ENCODE measurements at regions not wholly inside any gene's neighbourhood (a gene's known extent, or its start where the extent isn't known, plus 50 kb on each side); places are given as distances from the start of the nearest gene placed in this dataset.

DNA sequence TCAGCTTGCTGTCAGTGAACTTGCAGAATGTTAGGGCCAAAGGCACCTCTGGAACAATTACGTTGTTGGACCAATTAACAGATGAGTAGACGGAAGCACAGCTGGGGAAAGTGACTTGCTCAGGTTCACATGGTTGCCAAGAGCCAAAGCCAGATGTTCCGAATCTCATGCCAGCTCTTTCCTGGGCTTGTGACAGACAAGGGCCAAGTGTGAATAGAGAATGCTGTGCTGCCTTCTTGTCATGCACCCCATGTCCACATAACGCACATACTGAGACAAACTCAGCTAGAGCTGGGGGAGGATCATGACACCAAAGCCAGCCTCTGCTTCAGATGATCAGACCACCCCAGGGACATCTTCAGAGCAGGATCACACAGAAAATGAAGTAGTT lies 616.3 kb downstream of the INSC start:
- no peak for DNase-seq (ENCODE audit: low read depth)

DNA sequence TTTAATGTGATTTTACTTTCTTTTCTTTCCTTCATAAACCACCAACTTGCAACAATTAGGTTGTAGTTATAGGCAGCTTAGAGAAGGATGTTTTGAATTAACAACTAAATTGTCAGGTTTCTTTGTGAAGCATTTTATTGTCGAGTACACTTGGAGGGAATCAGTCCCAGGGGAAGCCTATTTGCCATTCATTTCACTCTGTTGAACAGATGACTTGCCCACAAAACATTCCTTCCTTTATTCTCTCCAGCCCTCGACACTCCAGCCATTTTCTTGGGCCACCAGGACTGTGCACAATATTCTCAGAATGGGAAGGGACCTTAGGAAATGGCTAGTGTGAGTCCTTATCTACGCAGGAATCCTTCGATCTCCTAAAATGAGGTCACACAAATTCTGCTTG lies 620.6 kb downstream of the SOX6 start:
- DNase-seq (ENCODE audit: low read depth) = no peak

DNA sequence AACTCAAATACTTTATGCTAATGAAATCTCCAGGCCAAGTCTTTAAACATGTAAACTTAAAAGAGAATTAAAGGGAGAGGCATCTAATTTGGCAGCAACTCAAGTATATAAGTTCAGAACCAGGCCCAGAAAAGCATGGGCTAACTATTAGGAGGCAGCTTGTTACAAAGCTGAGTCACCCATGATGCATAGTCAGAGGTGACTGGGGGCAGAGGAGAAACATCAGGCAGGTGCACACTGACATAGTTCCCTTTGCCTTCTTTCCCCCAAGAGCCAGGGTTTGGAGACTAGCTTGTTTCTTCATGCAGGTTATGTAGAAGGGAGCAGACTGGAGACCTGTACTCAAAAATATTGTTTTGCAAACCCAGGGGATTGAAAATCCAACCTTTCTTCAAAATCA lies 619.0 kb downstream of the SOX6 start:
- no peak for DNase-seq (ENCODE audit: low read depth)

DNA sequence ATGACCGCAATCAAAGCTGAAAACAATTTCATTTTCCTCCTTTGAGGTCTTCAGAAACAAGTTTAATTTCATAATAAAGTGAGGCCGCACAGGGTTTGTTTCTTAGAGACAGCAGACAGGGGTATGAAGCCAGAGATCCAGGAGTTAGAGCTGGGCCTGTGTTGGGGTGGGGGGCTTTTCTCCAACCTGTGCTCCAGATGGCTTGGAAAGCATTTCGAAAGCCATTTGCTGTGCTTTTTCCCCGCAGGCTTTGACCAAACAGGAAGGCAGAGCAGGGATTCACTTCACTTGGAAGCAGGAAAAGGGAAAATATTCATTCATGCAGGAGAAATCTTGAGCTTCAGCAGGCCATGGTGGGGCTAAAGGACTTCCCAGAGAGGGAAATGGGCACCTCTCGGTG lies 617.4 kb downstream of the SOX6 start:
- no peak for DNase-seq (ENCODE audit: low read depth)

DNA sequence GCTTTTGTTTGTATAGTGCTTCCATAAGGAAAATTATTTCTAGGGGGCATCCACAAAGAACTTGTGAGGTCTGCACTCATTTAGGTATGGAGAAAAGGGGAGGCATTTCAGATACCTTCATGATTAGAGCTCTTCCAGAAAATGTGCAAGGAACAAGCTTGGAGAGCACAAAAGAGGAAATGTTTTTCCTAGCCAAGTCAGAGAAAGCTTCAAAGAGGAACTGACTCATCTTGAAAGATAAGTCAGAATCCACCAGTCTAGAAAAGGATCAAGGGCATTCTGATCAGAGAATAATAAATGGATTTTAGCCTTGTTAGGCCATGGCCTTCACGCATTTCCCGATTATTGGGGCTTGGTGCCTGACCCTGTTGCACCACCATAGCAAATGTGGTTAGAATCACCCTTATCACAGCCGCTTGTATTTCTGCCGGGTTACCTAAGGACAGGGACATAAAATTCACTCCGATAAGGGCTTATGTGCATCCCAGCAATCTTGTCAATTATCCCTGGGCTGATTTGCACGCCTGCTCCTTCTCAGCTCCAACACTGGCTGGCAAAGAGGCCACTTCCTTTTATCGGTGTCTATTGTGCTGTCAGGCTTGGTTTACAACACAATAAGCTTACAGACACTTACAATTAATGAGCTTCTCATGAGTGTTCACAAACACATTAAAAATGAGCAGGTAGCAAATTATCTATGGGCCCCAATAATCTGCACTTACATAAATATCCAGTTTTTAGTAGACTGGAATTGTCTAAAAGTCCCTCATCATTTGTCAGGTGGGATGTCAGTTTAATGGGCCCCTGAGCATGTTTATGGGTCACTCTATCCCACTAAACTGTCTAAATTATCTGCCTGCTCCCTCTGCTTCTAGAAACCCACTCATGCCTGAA lies 613.5 kb downstream of the SOX6 start:
- no peak for DNase-seq (ENCODE audit: low read depth)

DNA sequence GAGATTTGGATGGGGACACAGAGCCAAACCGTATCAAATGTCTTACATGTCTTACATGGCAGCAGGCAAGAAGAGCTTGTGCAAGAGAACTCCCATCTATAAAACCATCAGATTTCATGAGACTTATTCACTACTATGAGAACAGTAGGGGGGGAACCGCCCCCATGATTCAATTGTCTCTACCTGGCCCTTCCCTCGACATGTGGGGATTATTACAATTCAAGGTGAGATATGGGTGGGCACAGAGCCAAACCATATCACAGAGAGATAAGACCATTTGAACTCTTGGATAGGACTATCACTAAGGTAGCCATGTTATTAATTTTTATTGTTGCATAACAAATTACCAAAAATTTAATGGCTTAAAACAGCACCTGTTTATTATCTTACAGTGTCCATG lies 611.7 kb downstream of the SOX6 start:
- DNase-seq (ENCODE audit: low read depth) = no peak

DNA sequence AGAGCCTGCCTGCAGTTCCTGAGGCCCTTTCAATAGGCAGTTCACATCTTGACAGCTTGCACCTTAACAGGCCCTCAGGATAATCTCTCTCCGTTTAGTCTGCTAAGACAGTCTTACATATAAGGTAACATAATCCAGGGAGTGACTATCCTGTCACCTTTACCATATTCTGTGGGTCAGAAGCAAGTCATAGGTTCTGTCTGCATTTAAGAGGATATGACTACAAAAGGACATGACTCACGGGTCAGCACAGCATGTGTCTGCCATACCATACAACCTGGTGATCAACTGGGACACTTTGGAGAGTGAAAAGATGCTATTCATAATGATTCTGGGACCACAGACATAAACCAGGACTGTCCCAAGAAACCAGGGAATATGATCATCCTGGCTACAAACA lies 611.1 kb downstream of the SOX6 start:
- DNase-seq (ENCODE audit: low read depth) = no peak

DNA sequence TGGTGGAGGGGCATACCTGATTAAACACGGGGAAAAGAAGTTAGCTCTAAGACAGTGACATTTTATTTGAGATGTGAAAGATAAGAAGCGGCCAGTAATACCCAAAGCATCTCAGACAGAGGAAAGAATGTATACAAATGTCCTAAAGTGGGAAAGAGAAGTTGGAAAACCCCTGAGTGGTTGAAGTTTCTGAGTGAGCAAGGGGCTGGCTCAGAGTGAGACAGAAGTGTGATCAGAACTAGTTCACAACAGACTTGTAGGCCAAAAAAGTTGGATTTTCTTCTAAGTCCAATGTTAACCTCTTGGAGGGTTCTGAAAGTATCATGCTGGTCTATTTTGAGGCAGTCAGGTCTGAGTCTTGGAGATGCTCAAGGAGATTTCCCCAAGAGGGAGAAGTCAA lies 608.7 kb downstream of the SOX6 start:
- DNase-seq (ENCODE audit: low read depth) = no peak

DNA sequence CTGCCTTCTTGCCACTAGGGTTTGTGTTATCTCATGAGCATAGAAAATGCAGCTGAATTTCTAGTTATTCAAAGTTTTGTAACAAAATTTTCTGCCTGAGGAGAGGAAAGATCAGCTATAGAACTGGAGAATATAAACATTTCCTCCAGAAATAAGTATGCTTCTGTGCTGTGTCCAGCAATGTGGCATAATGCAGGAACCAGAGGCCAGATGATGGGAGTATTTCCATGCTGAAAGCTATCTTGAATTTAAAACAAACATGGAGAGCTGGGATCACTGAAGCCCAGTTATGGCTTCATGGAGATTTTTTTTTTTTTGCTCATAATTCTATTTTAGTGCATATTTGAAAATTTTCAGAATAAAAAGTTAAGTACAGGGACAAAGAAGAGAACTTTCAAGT lies 608.2 kb downstream of the SOX6 start:
- no peak for DNase-seq (ENCODE audit: low read depth)

DNA sequence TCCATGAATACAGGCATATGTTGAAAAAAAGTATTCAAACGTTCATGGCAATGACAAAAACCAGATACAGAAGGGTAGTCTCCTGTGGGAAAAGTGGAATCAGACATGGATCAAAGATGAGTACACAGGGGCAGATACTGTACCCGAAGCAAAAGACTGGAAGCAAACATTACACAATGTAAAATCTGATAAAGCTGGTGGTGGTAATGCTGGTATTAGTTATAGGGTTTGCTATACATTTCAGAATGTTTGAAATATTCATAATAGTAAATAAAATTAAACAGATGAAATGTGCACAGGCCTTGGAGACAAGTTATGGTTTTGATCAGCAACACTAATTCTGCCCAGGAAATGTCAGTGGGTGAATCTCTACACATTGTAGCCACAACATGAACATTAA lies 607.6 kb downstream of the SOX6 start:
- DNase-seq (ENCODE audit: low read depth) = no peak

DNA sequence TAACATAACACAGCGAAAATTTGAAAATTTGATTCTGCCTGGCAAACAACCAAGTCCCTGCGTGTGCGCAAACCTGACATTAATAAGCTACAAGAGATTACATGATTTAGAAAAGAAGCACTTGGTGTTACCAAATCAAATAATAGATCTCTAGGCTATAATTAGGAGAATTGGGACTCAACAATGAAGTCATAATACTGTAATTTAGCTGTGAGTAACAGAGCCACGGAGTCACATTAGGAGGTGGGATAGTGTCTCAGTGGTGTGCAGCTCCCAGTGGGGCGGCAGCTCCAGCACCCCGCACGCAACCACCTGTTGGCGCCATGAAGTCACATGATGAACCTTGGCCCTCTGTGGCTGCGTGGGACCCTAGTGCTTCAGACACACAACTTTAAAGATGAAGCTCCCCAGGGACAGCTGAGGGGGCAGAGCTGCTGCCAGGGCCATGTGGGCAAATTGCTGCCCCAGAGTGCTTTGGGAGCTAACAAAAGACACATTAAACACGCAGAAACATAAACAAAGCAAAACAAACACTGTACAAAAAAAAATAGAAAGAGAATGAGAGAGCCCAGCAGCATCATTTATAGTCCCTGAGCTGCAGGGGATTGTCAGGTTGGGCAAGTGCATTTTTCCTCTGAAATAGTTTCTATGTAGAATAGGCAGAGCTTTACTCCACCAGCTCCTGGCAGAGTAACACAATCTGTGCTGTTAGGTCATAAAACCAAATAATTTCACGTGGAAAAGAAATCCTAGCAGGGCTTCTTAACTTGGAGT lies 605.6 kb downstream of the SOX6 start:
- no peak for DNase-seq (ENCODE audit: low read depth)

DNA sequence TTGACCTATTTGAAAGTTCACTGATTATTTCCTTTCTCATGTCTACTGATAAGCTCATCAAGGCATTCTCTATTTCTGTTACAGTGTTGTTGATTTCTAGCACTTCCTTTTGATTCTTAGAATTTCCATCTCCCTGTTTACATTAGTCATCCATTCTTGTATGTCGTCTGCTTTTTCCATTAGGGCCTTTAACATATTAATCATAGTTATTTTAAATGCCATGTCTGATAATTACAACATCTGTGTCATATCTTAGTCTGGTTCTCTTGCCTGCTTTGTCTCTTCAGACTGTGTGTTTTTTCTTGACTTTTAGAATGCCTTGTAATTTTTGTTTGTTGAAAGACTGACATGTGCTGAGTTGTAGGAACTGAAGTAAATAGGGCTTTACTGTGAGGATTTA lies 602.1 kb downstream of the SOX6 start:
- DNase-seq (ENCODE audit: low read depth) = no peak

DNA sequence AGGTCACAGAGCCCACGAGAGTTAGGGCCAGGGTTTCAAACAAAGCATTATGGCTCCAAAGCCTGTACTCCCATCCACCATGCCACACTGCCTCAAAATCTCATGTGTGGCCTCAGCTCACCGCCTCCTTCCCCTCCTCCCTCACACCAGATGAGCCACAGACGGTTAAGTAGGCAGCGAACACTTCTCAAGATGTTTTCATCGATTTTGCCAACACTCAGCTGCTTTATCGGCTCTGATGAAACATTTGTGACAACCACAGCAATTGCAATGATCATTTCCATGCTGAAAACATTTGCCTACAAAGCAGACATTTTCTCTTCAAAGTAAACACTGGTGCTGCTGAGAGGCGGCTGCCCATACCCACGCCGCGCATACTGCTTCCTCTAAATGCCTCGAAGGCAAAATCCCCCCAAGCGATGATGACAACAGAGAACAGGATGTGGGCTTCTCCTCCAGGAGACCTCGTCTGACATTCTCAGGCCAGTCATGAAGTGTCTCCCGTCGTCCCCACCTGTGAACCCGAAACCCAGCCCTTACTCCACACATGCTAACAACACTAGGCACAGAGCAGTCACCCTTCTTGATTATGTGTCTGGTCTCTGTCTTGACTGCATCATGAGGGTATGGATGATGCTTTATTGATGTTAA lies 599.2 kb downstream of the SOX6 start:
- no peak for DNase-seq (ENCODE audit: low read depth)

DNA sequence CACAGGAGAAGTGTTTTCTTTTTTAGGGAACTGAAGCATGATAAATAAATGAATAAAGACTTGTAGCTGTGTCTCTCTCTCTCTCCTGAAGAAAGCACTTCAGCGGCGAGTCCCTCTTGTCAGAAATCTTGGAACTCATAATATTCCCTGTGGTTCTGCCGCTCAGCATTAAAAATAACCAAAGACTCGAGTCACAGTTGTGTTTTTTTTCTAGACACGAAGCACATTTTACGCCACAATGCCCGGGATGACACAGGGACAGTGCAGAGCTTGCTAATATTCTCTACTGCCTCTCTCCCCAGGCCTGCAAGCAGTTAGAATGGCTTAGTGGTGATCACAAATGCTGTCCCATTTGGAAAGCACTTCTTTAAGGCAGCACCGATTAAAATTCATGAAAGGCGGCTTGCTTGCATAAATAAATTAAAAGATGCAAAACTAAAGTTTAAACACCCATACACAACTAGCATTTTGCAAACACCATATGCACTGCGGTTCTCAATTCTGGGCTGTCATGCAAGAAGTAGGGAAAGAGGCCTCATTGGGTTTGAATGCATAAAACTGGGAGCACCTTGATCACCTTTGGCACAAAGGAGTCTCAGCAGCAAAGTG lies 597.4 kb downstream of the SOX6 start:
- no peak for DNase-seq (ENCODE audit: low read depth)

DNA sequence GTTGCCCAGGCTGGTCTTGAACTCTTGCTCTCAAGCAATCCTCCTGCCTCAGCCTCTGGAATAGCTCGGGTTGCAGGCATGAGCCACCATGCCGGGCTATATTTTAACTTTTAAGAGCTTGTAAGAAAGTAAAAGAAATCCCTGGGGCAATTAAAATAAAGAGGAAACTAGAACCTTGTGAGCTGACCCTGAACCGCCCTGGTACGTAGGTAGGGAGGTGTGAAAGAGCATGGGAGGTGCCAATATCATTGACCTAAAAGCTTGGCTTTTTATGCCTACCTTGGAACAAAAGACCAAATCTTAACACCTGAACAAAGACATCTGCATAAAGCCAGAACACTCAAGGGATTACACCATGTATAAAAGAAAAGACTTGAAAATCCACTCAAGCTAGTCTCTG lies 595.1 kb downstream of the SOX6 start:
- no peak for DNase-seq (ENCODE audit: low read depth)

DNA sequence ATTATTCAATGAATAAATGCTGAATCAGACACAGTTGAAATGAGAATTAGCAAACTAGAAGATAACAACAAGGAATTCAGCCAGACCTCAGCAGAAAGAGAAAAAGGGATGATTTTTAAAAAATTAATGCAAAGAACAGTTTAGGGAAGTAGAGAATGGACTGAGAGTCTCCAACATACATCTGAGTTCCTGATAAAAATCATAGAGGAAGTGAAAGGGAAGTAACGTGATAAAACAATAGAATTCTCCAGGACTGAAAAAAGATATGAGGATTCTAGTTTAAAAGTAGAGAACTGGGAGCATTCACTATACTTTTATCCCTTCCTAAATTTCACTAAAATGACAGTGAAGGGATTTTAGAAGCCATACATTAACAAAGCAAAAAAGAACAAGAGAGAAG lies 592.0 kb downstream of the SOX6 start:
- no peak for DNase-seq (ENCODE audit: low read depth)

DNA sequence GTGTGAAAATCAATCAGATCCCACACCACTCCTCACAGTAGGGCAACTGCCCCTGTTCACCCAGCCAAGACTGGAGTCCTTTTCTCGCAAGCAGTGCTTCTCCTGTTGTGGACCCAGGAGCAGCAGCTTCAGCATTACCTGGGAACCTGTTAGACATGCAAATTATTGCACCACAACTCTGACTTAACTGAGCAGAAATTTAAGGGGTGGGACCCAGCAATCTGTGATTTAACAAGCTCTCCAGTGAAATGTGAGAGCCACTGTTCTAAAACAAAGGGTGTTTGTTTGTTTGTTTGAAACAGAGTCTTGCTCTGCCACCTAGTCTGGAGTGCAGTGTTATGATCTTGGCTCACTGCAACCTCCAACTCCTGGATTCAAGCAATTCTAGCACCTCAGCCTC lies 591.4 kb downstream of the SOX6 start:
- DNase-seq (ENCODE audit: low read depth) = no peak

DNA sequence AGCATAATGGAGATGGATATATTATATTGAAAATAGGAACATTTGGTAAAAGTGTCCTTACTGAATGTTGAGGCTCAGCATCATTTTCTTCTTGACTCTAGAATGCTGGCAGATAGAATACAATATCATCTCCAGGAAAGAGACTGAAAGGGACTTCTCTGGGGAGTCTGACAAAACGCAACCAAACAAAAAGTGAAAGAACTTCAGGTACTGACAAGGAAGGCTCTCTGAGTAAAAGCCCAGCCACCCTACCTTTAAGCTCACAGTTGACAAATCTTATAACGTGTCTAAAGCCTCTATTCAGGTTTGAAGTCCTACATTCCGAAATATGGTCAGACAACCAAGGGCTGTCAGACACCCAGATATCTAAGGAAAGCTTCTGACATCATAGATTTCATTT lies 590.8 kb downstream of the SOX6 start:
- no peak for DNase-seq (ENCODE audit: low read depth)

DNA sequence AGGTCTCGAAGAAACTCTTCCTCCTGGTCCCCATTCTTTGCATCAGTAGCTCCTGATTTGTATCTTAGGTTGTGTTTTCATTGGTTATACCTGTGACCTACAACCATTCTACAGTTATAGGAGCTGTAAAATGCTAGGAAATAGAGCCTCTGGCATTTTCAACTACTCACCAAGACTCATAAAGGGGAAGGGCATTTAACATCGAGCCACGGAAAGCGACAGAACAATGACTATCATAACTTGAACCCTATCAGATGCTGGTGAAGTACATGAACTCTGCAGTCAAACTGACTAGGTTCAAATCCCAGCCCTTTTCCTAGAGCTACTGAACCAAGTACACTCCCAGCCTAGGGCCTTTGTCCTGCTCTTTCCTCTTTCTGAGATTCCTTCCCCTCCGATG lies 588.0 kb downstream of the SOX6 start:
- DNase-seq (ENCODE audit: low read depth) = no peak

DNA sequence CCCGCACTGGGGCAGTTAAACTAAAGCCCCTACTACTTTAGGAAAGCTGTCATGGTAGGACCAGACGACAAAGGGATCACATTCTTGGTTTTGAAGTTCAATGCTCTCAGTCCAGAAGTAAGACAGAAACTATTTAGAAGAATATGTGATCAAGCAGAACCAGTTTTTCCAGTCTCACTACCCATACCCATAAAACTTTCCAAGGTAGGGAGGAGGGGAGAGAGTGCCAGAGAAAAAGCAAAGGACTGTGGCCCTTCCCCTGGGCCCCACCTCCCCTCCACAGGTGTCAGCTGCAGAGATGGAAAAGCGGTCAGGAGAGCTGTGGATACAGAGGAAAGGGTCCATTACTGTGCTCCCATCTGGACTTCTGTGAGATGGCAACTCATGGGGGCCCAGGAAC lies 587.1 kb downstream of the SOX6 start:
- DNase-seq (ENCODE audit: low read depth) = no peak

DNA sequence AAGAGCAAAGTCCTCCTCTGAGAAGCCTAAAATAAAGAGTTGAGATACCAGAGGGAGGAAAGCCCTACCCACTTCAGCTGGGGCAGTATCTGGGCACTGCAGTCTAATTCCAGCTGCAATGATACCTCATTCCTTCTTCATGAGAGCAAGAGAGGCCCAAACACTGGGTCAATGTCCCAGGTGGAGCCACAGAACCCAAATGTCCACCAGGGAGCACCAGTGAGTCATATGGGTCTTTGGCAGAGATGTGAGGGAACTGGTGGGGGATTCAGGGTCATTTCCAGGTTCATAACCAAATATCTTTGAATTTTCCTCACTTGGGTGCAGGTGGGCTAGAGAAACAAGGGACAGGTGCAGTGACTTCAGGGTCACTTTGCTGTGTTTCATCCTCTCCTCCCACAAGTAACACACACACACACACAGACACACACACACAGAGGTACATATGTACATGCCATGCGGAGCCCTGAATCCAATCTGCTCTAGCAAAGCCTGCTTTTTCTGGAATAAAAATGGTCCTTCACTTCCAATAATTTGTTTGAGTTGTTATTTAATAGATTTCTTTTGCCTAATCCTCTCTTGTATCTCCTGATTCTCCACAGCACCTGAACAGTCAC lies 585.4 kb downstream of the SOX6 start:
- no peak for DNase-seq (ENCODE audit: low read depth)

DNA sequence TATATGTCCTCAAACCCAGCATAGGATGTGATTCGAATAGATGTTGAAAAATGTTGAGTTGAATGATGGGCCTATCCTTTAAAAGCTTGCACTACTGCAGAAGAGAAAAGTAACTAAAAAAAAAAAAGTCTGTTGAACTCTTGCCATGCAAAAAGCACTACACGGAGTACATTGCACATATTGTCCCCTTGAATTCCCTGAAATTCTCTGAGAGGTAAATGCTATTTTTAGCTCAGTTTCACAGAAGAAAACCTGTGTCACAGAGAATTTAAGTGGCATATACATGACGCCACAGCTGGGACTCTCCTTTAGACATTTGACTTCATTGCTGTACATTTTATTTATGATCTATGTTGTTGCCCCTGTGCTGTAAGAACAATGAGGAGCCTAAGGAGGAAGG lies 583.8 kb downstream of the SOX6 start:
- no peak for DNase-seq (ENCODE audit: low read depth)
